NCI-H1417 (cell line): ENCODE measurements at regions not wholly inside any gene's neighbourhood (a gene's known extent, or its start where the extent isn't known, plus 50 kb on each side); places are given as distances from the start of the nearest gene placed in this dataset.
"Not testable (repeated sequence)": the region's sequence is repeated elsewhere in the genome, so short reads cannot be mapped to it uniquely, and the experiment has no call there.

Experiments
- DNase-seq, 3 experiments: peaks; one replicate each; lab custom pipeline; 2025; lab: John Stamatoyannopoulos, UW

GRCh38 chr6:29227235-29227634 lies 56.5 kb downstream of the OR2J2 start:
- peak in 1 of 3 experiments; percentile 2 for DNase-seq

- no peak for DNase-seq
Observed at GRCh38 chr6:29230666-29231065, 60.0 kb downstream of the OR2J2 start.

GRCh38 chr6:29232725-29233124 lies 62.0 kb downstream of the OR2J2 start:
- no peak for DNase-seq

- DNase-seq: no peak
Observed at GRCh38 chr6:29236060-29236459, 65.4 kb downstream of the OR2J2 start.

- no peak for DNase-seq
Observed at GRCh38 chr6:29236634-29237033, 64.9 kb upstream of the OR14J1 start.

DNA sequence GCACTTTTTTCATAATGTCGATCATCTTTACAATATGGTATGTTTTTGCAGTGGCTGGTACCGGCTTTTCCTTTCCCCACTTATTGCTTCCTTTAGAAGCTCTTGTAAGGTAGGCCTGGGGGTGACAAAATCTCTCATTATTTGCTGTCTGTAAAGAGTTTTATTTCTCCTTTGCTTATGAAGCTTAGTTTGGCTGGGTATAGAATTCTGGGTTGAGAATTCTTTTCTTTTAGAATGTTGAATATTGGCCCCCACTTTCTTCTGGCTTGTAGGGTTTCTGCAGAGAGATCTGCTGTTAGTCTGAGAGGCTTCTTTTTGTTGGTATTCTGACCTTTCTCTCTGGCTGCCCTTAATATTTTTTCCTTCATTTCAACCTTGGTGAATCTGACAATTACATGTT lies 58.5 kb upstream of the OR14J1 start:
- not testable (repeated sequence) for DNase-seq
